HG03378 (cell line): ENCODE measurements at regions not wholly inside any gene's neighbourhood (a gene's known extent, or its start where the extent isn't known, plus 50 kb on each side); places are given as distances from the start of the nearest gene placed in this dataset.

Source experiments
- ATAC-seq: cut with Tn5 transposase; IDR thresholded peaks from one replicate; pipeline ENCODE4 v1.9.1; 2021; ENCODE audit warnings: mild to moderate bottlenecking, moderate library complexity; ENCODE audit not compliant: unreplicated experiment

- ATAC-seq = no peak
Observed at GRCh38 chr16:55113210-55113609, 182.5 kb downstream of the IRX5 start.

GRCh38 chr16:55115506-55115905, 184.8 kb downstream of the IRX5 start:
- no peak for ATAC-seq

- ATAC-seq = no peak
Observed at GRCh38 chr16:55116165-55116920, 185.7 kb downstream of the IRX5 start.

GRCh38 chr16:55118701-55119260, 188.1 kb downstream of the IRX5 start:
- ATAC-seq = no peak

- no peak for ATAC-seq
Observed at GRCh38 chr16:55120408-55120807, 189.7 kb downstream of the IRX5 start.

GRCh38 chr16:55120826-55121225, 190.2 kb downstream of the IRX5 start:
- ATAC-seq = no peak

- no peak for ATAC-seq
Observed at GRCh38 chr16:55123652-55124051, 193.0 kb downstream of the IRX5 start.

GRCh38 chr16:55125818-55126385, 195.2 kb downstream of the IRX5 start:
- no peak for ATAC-seq

- no peak for ATAC-seq
Observed at GRCh38 chr16:55126456-55126855, 195.8 kb downstream of the IRX5 start.

GRCh38 chr16:55130456-55130855, 193.5 kb upstream of the IRX6 start:
- ATAC-seq = no peak

- no peak for ATAC-seq
Observed at GRCh38 chr16:55130911-55131310, 193.1 kb upstream of the IRX6 start.

GRCh38 chr16:55133654-55134053, 190.3 kb upstream of the IRX6 start:
- ATAC-seq = no peak

GRCh38 chr16:55136356-55137150, 187.4 kb upstream of the IRX6 start:
- ATAC-seq = no peak

- no peak for ATAC-seq
Observed at GRCh38 chr16:55138298-55138697, 185.7 kb upstream of the IRX6 start.

GRCh38 chr16:55142405-55142804, 181.6 kb upstream of the IRX6 start:
- ATAC-seq = no peak

GRCh38 chr16:55144651-55145050, 179.4 kb upstream of the IRX6 start:
- ATAC-seq = no peak

- ATAC-seq = no peak
Observed at GRCh38 chr16:55145771-55146603, 178.0 kb upstream of the IRX6 start.

- ATAC-seq = no peak
Observed at GRCh38 chr16:55146966-55147365, 177.0 kb upstream of the IRX6 start.

- ATAC-seq = no peak
Observed at GRCh38 chr16:55147396-55147795, 176.6 kb upstream of the IRX6 start.

GRCh38 chr16:55149622-55150021, 174.4 kb upstream of the IRX6 start:
- ATAC-seq = no peak
